ENCODE measurements at regions not wholly inside any gene's neighbourhood (a gene's known extent, or its start where the extent isn't known, plus 50 kb on each side); places are given as distances from the start of the nearest gene placed in this dataset.

GRCh38 chr1:21344750-21345443 lies 54.6 kb upstream of the ECE1 start (continued):
- no peak for TF ChIP-seq AEBP2 (tag by site-specific recombination; IDR thresholded peaks at IDR 0.05; ENCODE audit: borderline replicate concordance)
- TF ChIP-seq ZIC2 (tag by site-specific recombination; IDR thresholded peaks at IDR 0.05) = peak; percentile 63
- TF ChIP-seq ZNF837 (tag by site-specific recombination; IDR thresholded peaks at IDR 0.05) = no peak
- TF ChIP-seq ZBTB8A (tag by site-specific recombination; IDR thresholded peaks at IDR 0.05) = peak; percentile 32; the same call in 1 of the 2 replicates
- no peak; the same call in 1 of the 2 replicates for TF ChIP-seq GLIS1 (tag by site-specific recombination; IDR thresholded peaks at IDR 0.05)
- TF ChIP-seq HIC1 (tag by site-specific recombination; IDR thresholded peaks at IDR 0.05) = no peak
- TF ChIP-seq ZNF335 (tag by site-specific recombination; conservative IDR thresholded peaks at IDR 0.05) = peak; percentile 66
- no peak for TF ChIP-seq ZNF510 (tag by site-specific recombination; IDR thresholded peaks at IDR 0.05; ENCODE audit: insufficient replicate concordance)
- no peak for TF ChIP-seq TRIM28 (IDR thresholded peaks at IDR 0.05; ENCODE audit: borderline replicate concordance, low read length)
- no peak for TF ChIP-seq HOXA7 (CRISPR knock-in tag; IDR thresholded peaks at IDR 0.05; ENCODE audit: borderline replicate concordance)
- no peak for TF ChIP-seq ZNF404 (tag by site-specific recombination; IDR thresholded peaks at IDR 0.05)
- TF ChIP-seq ZNF660 (tag by site-specific recombination; IDR thresholded peaks at IDR 0.05) = peak; percentile 89; the same call in 1 of the 2 replicates
- no peak for TF ChIP-seq FEZF1 (tag by site-specific recombination; IDR thresholded peaks at IDR 0.05)
- TF ChIP-seq ZNF10 (tag by site-specific recombination; IDR thresholded peaks at IDR 0.05) = no peak
- no peak for TF ChIP-seq ZNF677 (tag by site-specific recombination; IDR thresholded peaks at IDR 0.05)
- TF ChIP-seq PATZ1 (tag by site-specific recombination; IDR thresholded peaks at IDR 0.05) = peak; percentile 63
- no peak for TF ChIP-seq ZNF777 (tag by site-specific recombination; IDR thresholded peaks at IDR 0.05; ENCODE audit: borderline replicate concordance)
- no peak for TF ChIP-seq ZNF792 (tag by site-specific recombination; IDR thresholded peaks at IDR 0.05)
- TF ChIP-seq ZSCAN16 (tag by site-specific recombination; IDR thresholded peaks at IDR 0.05) = no peak
- TF ChIP-seq ZBTB44 (tag by site-specific recombination; IDR thresholded peaks at IDR 0.05) = no peak
- TF ChIP-seq ZNF585B (tag by site-specific recombination; IDR thresholded peaks at IDR 0.05) = no peak
- TF ChIP-seq TSHZ1 (tag by site-specific recombination; IDR thresholded peaks at IDR 0.05; ENCODE audit: borderline replicate concordance) = no peak
- peak; percentile 22; the same call in 1 of the 2 replicates for TF ChIP-seq KLF8 (tag by site-specific recombination; IDR thresholded peaks at IDR 0.05)
- no peak for TF ChIP-seq ZNF223 (tag by site-specific recombination; IDR thresholded peaks at IDR 0.05)
- peak; percentile 49; the same call in 1 of the 2 replicates for TF ChIP-seq ZNF76 (tag by site-specific recombination; IDR thresholded peaks at IDR 0.05; ENCODE audit: borderline replicate concordance, low read depth)
- TF ChIP-seq SETDB1 (IDR thresholded peaks at IDR 0.05; ENCODE audit: insufficient read length, low read length) = no peak
- TF ChIP-seq ZNF175 (tag by site-specific recombination; IDR thresholded peaks at IDR 0.05) = no peak
- no peak for TF ChIP-seq SCRT1 (tag by site-specific recombination; IDR thresholded peaks at IDR 0.05; ENCODE audit: borderline replicate concordance)
- no peak for TF ChIP-seq ZNF549 (tag by site-specific recombination; IDR thresholded peaks at IDR 0.05)
- no peak for TF ChIP-seq MZF1 (tag by site-specific recombination; IDR thresholded peaks at IDR 0.05; ENCODE audit: borderline replicate concordance)

All from HEK293 (cell line).